ENCODE measurements at regions not wholly inside any gene's neighbourhood (a gene's known extent, or its start where the extent isn't known, plus 50 kb on each side); places are given as distances from the start of the nearest gene placed in this dataset.

- no peak overlapping the region for H3K18ac ChIP-seq (ENCODE audit: insufficient read length, low read depth, low read length)
- Mint-ChIP-seq H3K27ac (no peak overlapping the region), H3K4me3 (no peak overlapping the region), H3K9me3 (no peaks in the 10 kb centered on the region; a peak in 1 of 5 replicates), H3K27me3 (ENCODE audit: low read depth) (no peaks in the 10 kb centered on the region), H3K4me1 (peaks cover 0 to 2% of the 10 kb centered on the region in 2 experiments; a peak in 1 of 4 replicates), H3K36me3 (ENCODE audit: insufficient read depth in 1 of 3, low read depth in 3 of 3) (no peaks in the 10 kb centered on the region)
- H2BK15ac ChIP-seq (ENCODE audit: low read depth, low read length), result no peak overlapping the region
- H3K14ac ChIP-seq (ENCODE audit: insufficient read depth, low read length), result no peak overlapping the region
- TF ChIP-seq, protein P1, sequence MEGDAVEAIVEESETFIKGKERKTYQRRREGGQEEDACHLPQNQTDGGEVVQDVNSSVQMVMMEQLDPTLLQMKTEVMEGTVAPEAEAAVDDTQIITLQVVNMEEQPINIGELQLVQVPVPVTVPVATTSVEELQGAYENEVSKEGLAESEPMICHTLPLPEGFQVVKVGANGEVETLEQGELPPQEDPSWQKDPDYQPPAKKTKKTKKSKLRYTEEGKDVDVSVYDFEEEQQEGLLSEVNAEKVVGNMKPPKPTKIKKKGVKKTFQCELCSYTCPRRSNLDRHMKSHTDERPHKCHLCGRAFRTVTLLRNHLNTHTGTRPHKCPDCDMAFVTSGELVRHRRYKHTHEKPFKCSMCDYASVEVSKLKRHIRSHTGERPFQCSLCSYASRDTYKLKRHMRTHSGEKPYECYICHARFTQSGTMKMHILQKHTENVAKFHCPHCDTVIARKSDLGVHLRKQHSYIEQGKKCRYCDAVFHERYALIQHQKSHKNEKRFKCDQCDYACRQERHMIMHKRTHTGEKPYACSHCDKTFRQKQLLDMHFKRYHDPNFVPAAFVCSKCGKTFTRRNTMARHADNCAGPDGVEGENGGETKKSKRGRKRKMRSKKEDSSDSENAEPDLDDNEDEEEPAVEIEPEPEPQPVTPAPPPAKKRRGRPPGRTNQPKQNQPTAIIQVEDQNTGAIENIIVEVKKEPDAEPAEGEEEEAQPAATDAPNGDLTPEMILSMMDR (conservative IDR thresholded peaks at IDR 0.05), result no peak
- no peak overlapping the region for H3K27ac ChIP-seq (ENCODE audit: insufficient read length, low read depth, low read length)
- no peak overlapping the region for H3K9ac ChIP-seq (ENCODE audit: extremely low read depth, insufficient read length, low read length)
- H4K20me1 ChIP-seq (ENCODE audit: control insufficient read depth, insufficient read depth, insufficient read length), result no peaks in the 10 kb centered on the region
- no peak overlapping the region for H2AFZ ChIP-seq (ENCODE audit: low read length)
- no peak overlapping the region for H2BK12ac ChIP-seq (ENCODE audit: insufficient read length, low read depth, low read length)
- H3K4me1 ChIP-seq (ENCODE audit: insufficient read depth, low read length), result no peaks in the 10 kb centered on the region
- H3K9me3 ChIP-seq (ENCODE audit: control insufficient read depth, low read depth, low read length), result no peaks in the 10 kb centered on the region
- H4K91ac ChIP-seq (ENCODE audit: insufficient read length, low read depth, low read length), result no peak overlapping the region
- no peaks in the 10 kb centered on the region for H3K79me2 ChIP-seq (ENCODE audit: insufficient read depth, low read length)
- no peak overlapping the region for H3K56ac ChIP-seq (ENCODE audit: insufficient read length, low read depth, low read length)
- no CpG with 5 or more reads among the region's 3 CpGs for WGBS (ENCODE audit: extremely low coverage, insufficient read length, low lambda C conversion rate)
- DNase-seq, result no peak
- H4K5ac ChIP-seq (ENCODE audit: insufficient read length, low read depth, low read length), result no peak overlapping the region
- no peak overlapping the region for H2BK120ac ChIP-seq (ENCODE audit: low read depth, low read length, poor library complexity, severe bottlenecking)
- no peaks in the 10 kb centered on the region for H3K79me1 ChIP-seq (ENCODE audit: insufficient read depth, low read depth, low read length, poor library complexity, severe bottlenecking)
- H2BK5ac ChIP-seq (ENCODE audit: insufficient read length, low read length), result no peak overlapping the region
- no peak overlapping the region for H2BK20ac ChIP-seq (ENCODE audit: low read depth, low read length, poor library complexity, severe bottlenecking)
- no peaks in the 10 kb centered on the region for H3K27me3 ChIP-seq (ENCODE audit: insufficient read depth, low read length)
- H3T11ph ChIP-seq (ENCODE audit: low read length), result no peak overlapping the region
- H3K23ac ChIP-seq (ENCODE audit: insufficient read length, low read depth, low read length), result no peak overlapping the region
- no peak overlapping the region for H4K8ac ChIP-seq (replicated peaks; ENCODE audit: insufficient read length, low read depth, low read length)
- no peak overlapping the region for H3K4me2 ChIP-seq (ENCODE audit: insufficient read depth, insufficient read length, low read length)
- H3K23me2 ChIP-seq (ENCODE audit: insufficient read length, low read depth, low read length, poor library complexity, severe bottlenecking), result no peaks in the 10 kb centered on the region
- H2AK5ac ChIP-seq (ENCODE audit: insufficient read length, low read length), result no peak overlapping the region
- no peak overlapping the region for H3K4ac ChIP-seq (ENCODE audit: low read depth, low read length)
These were observed 1730.4 kb downstream of the SI start for GRCh38 chr3:163347944-163348343.
